ENCODE measurements at regions not wholly inside any gene's neighbourhood (a gene's known extent, or its start where the extent isn't known, plus 50 kb on each side); places are given as distances from the start of the nearest gene placed in this dataset.

GRCh38 chr5:152864447-152864846 is 459.4 kb upstream of the NMUR2 start:
- TF ChIP-seq CTCF (IDR thresholded peaks at IDR 0.05) = no peak
- Mint-ChIP-seq H3K27ac (no peak overlapping the region), H3K27me3 (ENCODE audit: low read depth in 3 of 3) (no peaks in the 10 kb centered on the region), H3K4me1 (no peaks in the 10 kb centered on the region), H3K4me3 (no peak overlapping the region), H3K36me3 (no peaks in the 10 kb centered on the region), H3K9me3 (peaks cover 0 to 5% (median 2%) of the 10 kb centered on the region in 7 donors)
- Histone ChIP-seq H4K20me1 (ENCODE audit: insufficient read depth, low read length) (no peaks in the 10 kb centered on the region), H3K9ac (ENCODE audit: insufficient read depth, low read length, poor library complexity, severe bottlenecking) (no peak overlapping the region), H3K79me2 (ENCODE audit: insufficient read depth, low read length) (no peaks in the 10 kb centered on the region), H3K4me1 (ENCODE audit: control insufficient read depth in 1 of 2, insufficient read depth in 2 of 2, low read length in 2 of 2) (no peaks in the 10 kb centered on the region), H3K27ac (ENCODE audit: low read depth in 1 of 2, low read length in 2 of 2) (no peak overlapping the region), H3K4me3 (replicated peaks in 1 of 3; ENCODE audit: low read depth in 2 of 3, low read length in 3 of 3) (no peak overlapping the region), H3K9me3 (replicated peaks in 1 of 2; ENCODE audit: control insufficient read depth in 1 of 2, insufficient read depth in 1 of 2, low read length in 2 of 2) (peaks cover 0 to 4% of the 10 kb centered on the region in 2 donors), H3K4me2 (replicated peaks; ENCODE audit: extremely low read depth, low read length, poor library complexity, severe bottlenecking) (no peak overlapping the region), H3K36me3 (replicated peaks in 1 of 2; ENCODE audit: control insufficient read depth in 1 of 2, insufficient read depth in 2 of 2, low read length in 2 of 2) (no peaks in the 10 kb centered on the region), H2AFZ (ENCODE audit: insufficient read depth, low read depth, low read length, poor library complexity, severe bottlenecking) (no peak overlapping the region), H3K27me3 (ENCODE audit: control insufficient read depth in 2 of 2, insufficient read depth in 2 of 2, low read length in 2 of 2) (no peaks in the 10 kb centered on the region)
- no peak for DNase-seq
- WGBS (ENCODE audit: insufficient coverage) = 80% methylated on average over 1 of the region's 3 CpGs
- intact Hi-C loops (cut with micrococcal nuclease) = no loop called here

- H3K36me3 Mint-ChIP-seq = no peaks in the 10 kb centered on the region
- Histone ChIP-seq H3K4me1 (ENCODE audit: control insufficient read depth in 1 of 2, insufficient read depth in 2 of 2, low read length in 2 of 2) (no peaks in the 10 kb centered on the region), H2AFZ (ENCODE audit: insufficient read depth, low read depth, low read length, poor library complexity, severe bottlenecking) (no peak overlapping the region), H3K27me3 (ENCODE audit: control insufficient read depth in 2 of 2, insufficient read depth in 2 of 2, low read length in 2 of 2) (no peaks in the 10 kb centered on the region), H3K4me2 (replicated peaks; ENCODE audit: extremely low read depth, low read length, poor library complexity, severe bottlenecking) (no peak overlapping the region), H3K4me3 (replicated peaks in 1 of 3; ENCODE audit: low read depth in 2 of 3, low read length in 3 of 3) (no peak overlapping the region), H3K9ac (ENCODE audit: insufficient read depth, low read length, poor library complexity, severe bottlenecking) (no peak overlapping the region), H3K36me3 (replicated peaks in 1 of 2; ENCODE audit: control insufficient read depth in 1 of 2, insufficient read depth in 2 of 2, low read length in 2 of 2) (no peaks in the 10 kb centered on the region), H3K9me3 (replicated peaks in 1 of 2; ENCODE audit: control insufficient read depth in 1 of 2, insufficient read depth in 1 of 2, low read length in 2 of 2) (peaks cover 0 to 5% of the 10 kb centered on the region in 2 donors), H4K20me1 (ENCODE audit: insufficient read depth, low read length) (no peaks in the 10 kb centered on the region), H3K27ac (ENCODE audit: low read depth in 1 of 2, low read length in 2 of 2) (no peak overlapping the region), H3K79me2 (ENCODE audit: insufficient read depth, low read length) (no peaks in the 10 kb centered on the region)
- H3K4me3 Mint-ChIP-seq = no peak overlapping the region
- no peaks in the 10 kb centered on the region for H3K4me1 Mint-ChIP-seq
- H3K27me3 Mint-ChIP-seq (ENCODE audit: low read depth in 3 of 3) = no peaks in the 10 kb centered on the region
- H3K27ac Mint-ChIP-seq = no peak overlapping the region
- intact Hi-C loops (cut with micrococcal nuclease) = no loop called here
- DNase-seq = no peak
- peaks cover 0 to 5% (median 2%) of the 10 kb centered on the region in 7 donors for H3K9me3 Mint-ChIP-seq
- TF ChIP-seq CTCF (IDR thresholded peaks at IDR 0.05) = no peak
Observed at GRCh38 chr5:152864991-152865390, 459.9 kb upstream of the NMUR2 start.
